HepG2 (cell line): ENCODE measurements at regions not wholly inside any gene's neighbourhood (a gene's known extent, or its start where the extent isn't known, plus 50 kb on each side); places are given as distances from the start of the nearest gene placed in this dataset.
A peak's percentile ranks its signal among the peaks of the same experiment; 100 is the strongest.

Experiments
- ATAC-seq: fragments of 200-7000 bp; cut with Tn5 transposase; 3 replicates; pipeline ENCODE4 v1.9.1; 2020; ENCODE audit warnings: mild to moderate bottlenecking, moderate library complexity
- BruUV-seq: library from RNA; stranded (reverse); fragments of 400-500 nt; replicated peaks from 2 replicates; lab custom pipeline; 2021; lab: Mats Ljungman, UMichigan
- CTCF ChIA-PET: fragments of 300-600 bp; formaldehyde crosslinking; extraction: SDS; loops from one replicate; lab custom pipeline; 2021; ENCODE audit warnings: low total read pairs, inconsistent platforms, low intra/inter-chr PET ratio; lab: Yijun Ruan, JAX
- POLR2A ChIA-PET: fragments of 350-600 bp; sonication (Branson Sonifier 250); formaldehyde crosslinking; loops from one replicate; lab custom pipeline; 2020; ENCODE audit warnings: antibody characterized with exemption, inconsistent platforms; lab: Yijun Ruan, JAX
- DNase-seq: peaks from one replicate; pipeline ENCODE4 v3.0.0-alpha.2; 2015; ENCODE audit warnings: low spot score
- FAIRE-seq: peaks from 3 replicates; lab custom pipeline; 2011; peaks lifted over from hg19 to GRCh38; lab: Jason Lieb, UNC
- H2AFZ ChIP-seq: one replicate; pipeline ENCODE4 v1.6.1; 2011; ENCODE audit warnings: low read length, inconsistent platforms
- H3K27ac ChIP-seq: fragments of 300-600 bp; 3 replicates; pipeline ENCODE4 v1.8.0; 2011; ENCODE audit warnings: mixed run types, mild to moderate bottlenecking, mixed read lengths, low read length, inconsistent platforms; ENCODE audit not compliant: insufficient read depth; ENCODE audit errors: extremely low read length
- H3K27me3 ChIP-seq, 2 experiments: fragments of 200-600 bp in 1 of 2; 2 replicates in 1 of 2; 3 replicates in 1 of 2; pipeline versions ENCODE4 v1.6.0 to v1.8.0; 2011; ENCODE audit warnings: low read length in 2 of 2, mild to moderate bottlenecking in 2 of 2, moderate library complexity in 2 of 2, inconsistent platforms in 1 of 2; ENCODE audit not compliant: insufficient read depth in 2 of 2, control insufficient read depth in 1 of 2
- H3K36me3 ChIP-seq, 2 experiments: fragments of 200-600 bp in 1 of 2; replicated peaks in 1 of 2; 2 replicates in 1 of 2; 3 replicates in 1 of 2; pipeline versions ENCODE4 v1.5.1 to v1.8.0; 2011; ENCODE audit warnings: low read length in 2 of 2, inconsistent platforms in 1 of 2; ENCODE audit not compliant: insufficient read depth in 2 of 2, control insufficient read depth in 1 of 2
- H3K4me1 ChIP-seq: 2 replicates; pipeline ENCODE4 v1.5.1; 2012; ENCODE audit warnings: low read length, inconsistent platforms; ENCODE audit not compliant: insufficient read depth
- H3K4me2 ChIP-seq: 2 replicates; pipeline ENCODE4 v1.6.0; 2011; ENCODE audit warnings: low read depth, low read length, inconsistent platforms
- H3K4me3 ChIP-seq, 3 experiments: fragments of 200-600 bp in 1 of 3; sonication (generic), shearing (Covaris generic) in 1 of 3; replicated peaks in 1 of 3; 2 replicates each; pipeline ENCODE4 v1.5.1; 2011 to 2016; ENCODE audit warnings: low read length in 3 of 3, inconsistent platforms in 2 of 3, low read depth in 2 of 3, mild to moderate bottlenecking in 2 of 3, control low read depth in 1 of 3, mixed read lengths in 1 of 3; ENCODE audit not compliant: insufficient read depth in 1 of 3
- H3K79me2 ChIP-seq: one replicate; pipeline ENCODE4 v1.6.1; 2011; ENCODE audit warnings: low read length, inconsistent platforms; ENCODE audit not compliant: insufficient read depth
- H3K9ac ChIP-seq: 2 replicates; pipeline ENCODE4 v1.6.0; 2011; ENCODE audit warnings: mild to moderate bottlenecking, low read depth, low read length, inconsistent platforms; ENCODE audit not compliant: insufficient read depth
- H3K9me3 ChIP-seq: 2 replicates; pipeline ENCODE4 v1.5.1; 2012; ENCODE audit warnings: mild to moderate bottlenecking, low read length
- H4K20me1 ChIP-seq: 2 replicates; pipeline ENCODE4 v1.6.0; 2011; ENCODE audit warnings: inconsistent platforms, mild to moderate bottlenecking, low read length, moderate library complexity; ENCODE audit not compliant: insufficient read depth
- ESRRA ChIP-seq: sonication (generic); formaldehyde crosslinking; IDR thresholded peaks from 2 replicates; pipeline ENCODE4 v1.5.1; 2020; ENCODE audit warnings: mild to moderate bottlenecking, low read depth, missing genetic modification reagents
- HCFC1 ChIP-seq: fragments of 150-350 bp; IDR thresholded peaks from 2 replicates; pipeline ENCODE4 v1.6.1; 2014; ENCODE audit warnings: low read depth, low read length
- HNF4A ChIP-seq: sonication (generic); formaldehyde crosslinking; IDR thresholded peaks from 2 replicates; pipeline ENCODE4 v1.4.0; 2020; ENCODE audit warnings: missing genetic modification reagents
- MNT ChIP-seq: fragments of 450-650 bp; IDR thresholded peaks from 2 replicates; pipeline ENCODE4 v1.6.1; 2016
- NR3C1 ChIP-seq: sonication (generic); formaldehyde crosslinking; IDR thresholded peaks from 2 replicates; pipeline ENCODE4 v1.4.0; 2020; ENCODE audit warnings: missing genetic modification reagents
- SOX13 ChIP-seq, 3 experiments: fragments of 450-650 bp in 1 of 3; sonication (generic) in 1 of 3; formaldehyde crosslinking in 1 of 3; IDR thresholded peaks in 2 of 3; conservative IDR thresholded peaks in 1 of 3; 2 replicates each; pipeline versions ENCODE4 v1.5.0 to v1.6.1; 2016 to 2020; ENCODE audit warnings: antibody characterized with exemption in 1 of 3, mild to moderate bottlenecking in 1 of 3, missing compliant biosample characterization in 1 of 3, missing genetic modification reagents in 1 of 3, moderate library complexity in 1 of 3
- SOX5 ChIP-seq: IDR thresholded peaks from 2 replicates; pipeline ENCODE4 v1.6.1; 2016; ENCODE audit warnings: borderline replicate concordance
- SP1 ChIP-seq, 2 experiments: fragments of 450-650 bp in 1 of 2; sonication (generic) in 1 of 2; formaldehyde crosslinking in 1 of 2; IDR thresholded peaks; 2 replicates each; pipeline versions ENCODE4 v1.4.0 to v1.6.1; 2016 to 2020; ENCODE audit warnings: missing genetic modification reagents in 1 of 2
- TMF1 ChIP-seq: sonication (generic); formaldehyde crosslinking; IDR thresholded peaks from 2 replicates; pipeline ENCODE4 v1.8.1; 2022; ENCODE audit warnings: low read depth, missing genetic modification reagents
- ZHX1 ChIP-seq: sonication (generic); formaldehyde crosslinking; IDR thresholded peaks from 2 replicates; pipeline ENCODE4 v1.8.1; 2022; ENCODE audit warnings: low read depth, mild to moderate bottlenecking, missing genetic modification reagents
- ZNF441 ChIP-seq: sonication (generic); formaldehyde crosslinking; IDR thresholded peaks from 2 replicates; pipeline ENCODE4 v1.7.0; 2021; ENCODE audit warnings: missing genetic modification reagents, borderline replicate concordance
- ZNF501 ChIP-seq: sonication (generic); formaldehyde crosslinking; IDR thresholded peaks from 2 replicates; pipeline ENCODE4 v1.5.1; 2020; ENCODE audit warnings: mild to moderate bottlenecking, moderate library complexity, missing genetic modification reagents
- ZNF777 ChIP-seq: sonication (generic); formaldehyde crosslinking; IDR thresholded peaks from 2 replicates; pipeline ENCODE4 v1.4.0; 2020; ENCODE audit warnings: missing genetic modification reagents
- WGBS: methylation state at CpG from one replicate; pipeline ENCODE4 v1.1.6; 2017; ENCODE audit warnings: low lambda C conversion rate; 5-methylcytosine and 5-hydroxymethylcytosine counted together
- in situ Hi-C: cut with HindIII; loops from 2 replicates; pipeline ENCODE4 v1.10.0; 2017; ENCODE audit warnings: low pct_unique_long_range_greater_than_20kb; ENCODE audit not compliant: extremely low pct_ligation_motif_present
- intact Hi-C: fragments of 100-400 bp; cut with micrococcal nuclease; formaldehyde crosslinking; loops from one replicate; pipeline ENCODE4 v1.10.0; 2022; ENCODE audit not compliant: unreplicated experiment
- TF ChIP-seq, protein P1 (sequence below), 2 experiments: fragments of 450-650 bp in 1 of 2; sonication (generic) in 1 of 2; formaldehyde crosslinking; IDR thresholded peaks; 2 replicates each; pipeline versions ENCODE4 v1.5.0 to v1.8.0; 2020 to 2022; ENCODE audit warnings: mild to moderate bottlenecking in 1 of 2, missing genetic modification reagents in 1 of 2
- TF ChIP-seq, protein P2 (sequence below): sonication (generic); formaldehyde crosslinking; IDR thresholded peaks from 2 replicates; pipeline ENCODE4 v1.5.1; 2020; ENCODE audit warnings: mild to moderate bottlenecking, missing genetic modification reagents, borderline replicate concordance
- TF ChIP-seq, protein P3 (sequence below): sonication (generic); formaldehyde crosslinking; IDR thresholded peaks from 2 replicates; pipeline ENCODE4 v1.9.0; 2021; ENCODE audit warnings: missing genetic modification reagents, mild to moderate bottlenecking, borderline replicate concordance

DNA sequence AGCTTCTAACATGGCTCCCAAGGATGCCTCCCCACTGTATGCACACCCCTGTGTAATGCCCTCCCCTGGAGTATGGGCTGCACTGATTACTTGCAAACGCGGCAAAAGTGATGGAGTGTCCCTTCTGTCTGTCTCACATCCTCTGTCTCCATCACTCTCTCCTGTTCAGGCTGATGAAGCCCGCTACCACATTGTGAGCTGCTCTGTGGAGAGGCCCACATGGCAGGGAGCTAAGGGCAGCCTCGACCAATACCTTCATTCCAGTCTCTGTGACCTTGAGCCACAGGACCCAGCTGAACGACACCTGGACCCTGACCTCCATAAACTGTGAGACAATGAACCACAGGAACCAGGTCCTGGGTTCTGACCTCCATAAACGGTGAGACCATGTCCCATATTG is 154.1 kb upstream of the ETV3 start:
- Histone ChIP-seq H3K4me3 (no peak overlapping the region), H3K27me3 (peaks cover 0 to 2% of the 10 kb centered on the region in 2 experiments; a peak in 2 of 5 replicates), H3K79me2 (no peaks in the 10 kb centered on the region), H3K9ac (no peak overlapping the region), H3K27ac (no peak overlapping the region), H4K20me1 (no peaks in the 10 kb centered on the region), H3K4me1 (peaks cover 37% of the 10 kb centered on the region), H3K4me2 (no peak overlapping the region), H2AFZ (no peak overlapping the region), H3K9me3 (no peaks in the 10 kb centered on the region), H3K36me3 (no peaks in the 10 kb centered on the region)
- in situ Hi-C loops, result no loop called here
- WGBS, result 47% methylated on average over 6 of the region's 6 CpGs
- POLR2A ChIA-PET, result interaction anchor here (3.1 kb wide), 1 partner anchor 52 kb away, joined by 12 read pairs; no protein-coding TSS in a partner anchor
- no peak for DNase-seq
- CTCF ChIA-PET, result no interaction called here
- BruUV-seq, result no TSS peak
- 0 out of 3 replicates have a peak, but pooled peaks have one; percentile 28 for ATAC-seq
- intact Hi-C loops, result loop anchor here (10.0 kb wide), 1 partner anchor 48 kb away; no protein-coding TSS in a partner anchor
- no peak for FAIRE-seq
- TF ChIP-seq ZHX1 (CRISPR knock-in tag) (no peak), SP1 (IDR thresholded peaks at IDR 0.05) (no peak), SP1 (CRISPR knock-in tag; IDR thresholded peaks at IDR 0.05) (no peak), ZNF501 (CRISPR knock-in tag) (no peak), MNT (no peak), HCFC1 (no peak), ESRRA (peak; percentile 40; the same call in 1 of the 2 replicates), SOX13 (IDR thresholded peaks at IDR 0.05) (no peak), SOX13 (CRISPR knock-in tag; conservative IDR thresholded peaks at IDR 0.05 in 1 of 2, IDR thresholded peaks at IDR 0.05 in 1 of 2) (0 out of 4 replicates have a peak, but pooled peaks of 1 of the 2 experiments have one; percentile 34), HNF4A (CRISPR knock-in tag) (peak; percentile 51), ZNF777 (no peak), TMF1 (CRISPR knock-in tag) (no peak), ZNF441 (CRISPR knock-in tag) (no peak), SOX5 (CRISPR knock-in tag) (peak; percentile 13; the same call in 1 of the 2 replicates), NR3C1 (no peak)
- TF ChIP-seq, protein P1, sequence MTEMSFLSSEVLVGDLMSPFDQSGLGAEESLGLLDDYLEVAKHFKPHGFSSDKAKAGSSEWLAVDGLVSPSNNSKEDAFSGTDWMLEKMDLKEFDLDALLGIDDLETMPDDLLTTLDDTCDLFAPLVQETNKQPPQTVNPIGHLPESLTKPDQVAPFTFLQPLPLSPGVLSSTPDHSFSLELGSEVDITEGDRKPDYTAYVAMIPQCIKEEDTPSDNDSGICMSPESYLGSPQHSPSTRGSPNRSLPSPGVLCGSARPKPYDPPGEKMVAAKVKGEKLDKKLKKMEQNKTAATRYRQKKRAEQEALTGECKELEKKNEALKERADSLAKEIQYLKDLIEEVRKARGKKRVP (CRISPR knock-in tag; IDR thresholded peaks at IDR 0.05), result no peak
- TF ChIP-seq, protein P2, sequence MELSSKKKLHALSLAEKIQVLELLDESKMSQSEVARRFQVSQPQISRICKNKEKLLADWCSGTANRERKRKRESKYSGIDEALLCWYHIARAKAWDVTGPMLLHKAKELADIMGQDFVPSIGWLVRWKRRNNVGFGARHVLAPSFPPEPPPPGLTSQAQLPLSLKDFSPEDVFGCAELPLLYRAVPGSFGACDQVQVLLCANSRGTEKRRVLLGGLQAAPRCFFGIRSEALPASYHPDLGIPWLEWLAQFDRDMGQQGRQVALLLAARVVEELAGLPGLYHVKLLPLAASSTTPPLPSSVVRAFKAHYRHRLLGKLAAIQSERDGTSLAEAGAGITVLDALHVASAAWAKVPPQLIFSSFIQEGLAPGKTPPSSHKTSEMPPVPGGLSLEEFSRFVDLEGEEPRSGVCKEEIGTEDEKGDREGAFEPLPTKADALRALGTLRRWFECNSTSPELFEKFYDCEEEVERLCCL (CRISPR knock-in tag), result no peak
- TF ChIP-seq, protein P3, sequence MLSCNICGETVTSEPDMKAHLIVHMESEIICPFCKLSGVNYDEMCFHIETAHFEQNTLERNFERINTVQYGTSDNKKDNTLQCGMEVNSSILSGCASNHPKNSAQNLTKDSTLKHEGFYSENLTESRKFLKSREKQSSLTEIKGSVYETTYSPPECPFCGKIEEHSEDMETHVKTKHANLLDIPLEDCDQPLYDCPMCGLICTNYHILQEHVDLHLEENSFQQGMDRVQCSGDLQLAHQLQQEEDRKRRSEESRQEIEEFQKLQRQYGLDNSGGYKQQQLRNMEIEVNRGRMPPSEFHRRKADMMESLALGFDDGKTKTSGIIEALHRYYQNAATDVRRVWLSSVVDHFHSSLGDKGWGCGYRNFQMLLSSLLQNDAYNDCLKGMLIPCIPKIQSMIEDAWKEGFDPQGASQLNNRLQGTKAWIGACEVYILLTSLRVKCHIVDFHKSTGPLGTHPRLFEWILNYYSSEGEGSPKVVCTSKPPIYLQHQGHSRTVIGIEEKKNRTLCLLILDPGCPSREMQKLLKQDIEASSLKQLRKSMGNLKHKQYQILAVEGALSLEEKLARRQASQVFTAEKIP (CRISPR knock-in tag), result no peak
